OCI-LY3 (cell line): ENCODE measurements at regions not wholly inside any gene's neighbourhood (a gene's known extent, or its start where the extent isn't known, plus 50 kb on each side); places are given as distances from the start of the nearest gene placed in this dataset.

Experiments used
- H2AFZ ChIP-seq: fragments of 200-600, 300-600 bp; shearing (Covaris generic); 2 replicates; pipeline ENCODE4 v1.6.0; 2014; ENCODE audit warnings: antibody characterized with exemption, low read depth, low read length
- H3K27ac ChIP-seq: fragments of 200-600, 300-600 bp; sonication (generic); 2 replicates; pipeline ENCODE4 v1.5.1; 2014; ENCODE audit warnings: mild to moderate bottlenecking, low read length, moderate library complexity, mixed read lengths
- H3K27me3 ChIP-seq: fragments of 200-600, 300-600 bp; sonication (generic); 2 replicates; pipeline ENCODE4 v1.6.1; 2014; ENCODE audit warnings: low read depth, low read length, mixed read lengths
- H3K36me3 ChIP-seq: fragments of 200-600, 300-600 bp; sonication (generic); replicated peaks from 2 replicates; pipeline ENCODE3; 2014; ENCODE audit warnings: low read depth, low read length, mixed read lengths
- H3K4me1 ChIP-seq: fragments of 300-600, 200-600 bp; sonication (generic); 2 replicates; pipeline ENCODE4 v1.6.1; 2014; ENCODE audit warnings: low read length, mixed read lengths
- H3K4me2 ChIP-seq: fragments of 200-600, 300-600 bp; sonication (generic); 2 replicates; pipeline ENCODE4 v1.6.1; 2014; ENCODE audit warnings: low read length, mixed read lengths
- H3K4me3 ChIP-seq: fragments of 300-600, 200-600 bp; sonication (generic); 2 replicates; pipeline ENCODE4 v1.5.1; 2014; ENCODE audit warnings: antibody characterized with exemption, mild to moderate bottlenecking, low read length, moderate library complexity
- H3K79me2 ChIP-seq: fragments of 300-600, 200-600 bp; shearing (Covaris generic); 2 replicates; pipeline ENCODE4 v1.6.1; 2014; ENCODE audit warnings: mild to moderate bottlenecking, low read length, mixed read lengths
- H3K9ac ChIP-seq: fragments of 300-600, 200-600 bp; shearing (Covaris generic); 2 replicates; pipeline ENCODE4 v1.6.0; 2014; ENCODE audit warnings: mild to moderate bottlenecking, low read length, moderate library complexity
- H3K9me3 ChIP-seq: fragments of 200-600, 300-600 bp; shearing (Covaris generic); 2 replicates; pipeline ENCODE4 v1.6.1; 2014; ENCODE audit warnings: low read length, mixed read lengths; ENCODE audit not compliant: insufficient read depth
- H4K20me1 ChIP-seq: fragments of 200-600, 300-600 bp; sonication (generic); 2 replicates; pipeline ENCODE4 v1.6.1; 2016; ENCODE audit warnings: low read length, mixed read lengths; ENCODE audit not compliant: insufficient read depth
- CTCF ChIP-seq: fragments of 200-600, 300-600 bp; sonication (generic); IDR thresholded peaks from 2 replicates; pipeline ENCODE4 v1.5.1; 2014; ENCODE audit warnings: antibody characterized with exemption, low read length, low read depth
- EZH2phosphoT487 ChIP-seq: fragments of 200-600 bp; shearing (Covaris generic); IDR thresholded peaks from 2 replicates; pipeline ENCODE4 v1.6.1; 2018; ENCODE audit warnings: antibody characterized with exemption, mixed run types, low read depth

- Histone ChIP-seq H2AFZ (no peak overlapping the region), H4K20me1 (no peaks in the 10 kb centered on the region), H3K27ac (no peak overlapping the region), H3K79me2 (no peaks in the 10 kb centered on the region), H3K36me3 (no peaks in the 10 kb centered on the region), H3K4me2 (no peak overlapping the region), H3K9me3 (no peaks in the 10 kb centered on the region), H3K27me3 (no peaks in the 10 kb centered on the region), H3K4me1 (no peaks in the 10 kb centered on the region), H3K9ac (no peak overlapping the region), H3K4me3 (no peak overlapping the region)
- TF ChIP-seq EZH2phosphoT487, result no peak
- no peak for TF ChIP-seq CTCF
Measured at GRCh38 chr5:155759984-155760383, 567.0 kb upstream of the SGCD start.

DNA sequence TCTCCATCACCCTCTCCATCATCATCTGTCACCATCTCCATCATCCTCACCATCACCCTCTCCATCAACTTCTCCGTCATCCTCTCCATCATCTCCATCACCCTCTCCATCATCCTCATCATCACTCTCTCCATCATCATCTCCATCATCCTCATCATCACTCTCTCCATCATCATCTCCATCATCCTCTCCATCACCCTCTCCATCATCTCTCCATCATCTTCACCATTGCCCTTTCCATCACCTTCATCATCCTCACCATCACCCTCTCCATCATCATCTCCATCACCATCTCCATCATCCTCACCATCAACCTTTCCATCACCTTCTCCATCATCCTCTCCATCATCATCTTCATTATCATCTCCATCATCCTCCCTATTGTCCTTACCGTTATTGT lies 565.5 kb upstream of the SGCD start:
- H3K4me1 ChIP-seq, result no peaks in the 10 kb centered on the region
- no peak overlapping the region for H3K27ac ChIP-seq
- no peak overlapping the region for H3K4me3 ChIP-seq
- H3K9ac ChIP-seq, result no peak overlapping the region
- no peaks in the 10 kb centered on the region for H3K9me3 ChIP-seq
- no peaks in the 10 kb centered on the region for H3K27me3 ChIP-seq
- no peaks in the 10 kb centered on the region for H3K36me3 ChIP-seq
- H3K4me2 ChIP-seq, result no peak overlapping the region
- no peaks in the 10 kb centered on the region for H4K20me1 ChIP-seq
- no peak overlapping the region for H2AFZ ChIP-seq
- H3K79me2 ChIP-seq, result no peaks in the 10 kb centered on the region
- no peak for TF ChIP-seq EZH2phosphoT487
- no peak for TF ChIP-seq CTCF

DNA sequence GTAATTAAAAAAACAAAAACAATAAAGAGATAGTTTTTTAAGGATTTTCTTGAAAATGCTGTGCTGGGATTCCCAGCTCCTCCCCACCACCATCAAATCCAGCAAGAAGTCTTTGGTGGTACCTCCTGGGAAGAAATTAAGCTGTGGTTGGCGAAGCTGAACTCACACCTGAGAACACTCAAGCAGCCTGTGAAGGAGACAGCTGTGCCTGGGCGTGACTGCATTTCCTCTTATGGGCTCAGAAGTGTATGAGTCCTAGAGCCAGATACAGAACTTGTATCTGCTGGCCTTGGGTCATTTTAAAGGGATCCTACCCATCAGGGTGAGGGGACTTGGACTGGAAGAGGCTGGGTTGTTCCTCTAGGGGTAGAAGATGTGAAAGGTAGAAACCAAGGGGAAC lies 561.2 kb upstream of the SGCD start:
- no peak overlapping the region for H3K27ac ChIP-seq
- no peak overlapping the region for H3K4me3 ChIP-seq
- H3K4me1 ChIP-seq, result no peaks in the 10 kb centered on the region
- no peaks in the 10 kb centered on the region for H3K9me3 ChIP-seq
- H3K27me3 ChIP-seq, result no peaks in the 10 kb centered on the region
- H3K4me2 ChIP-seq, result no peak overlapping the region
- no peak for TF ChIP-seq CTCF
- no peak for TF ChIP-seq EZH2phosphoT487
- no peaks in the 10 kb centered on the region for H3K79me2 ChIP-seq
- H2AFZ ChIP-seq, result no peak overlapping the region
- H3K36me3 ChIP-seq, result no peaks in the 10 kb centered on the region
- no peak overlapping the region for H3K9ac ChIP-seq
- H4K20me1 ChIP-seq, result no peaks in the 10 kb centered on the region

DNA sequence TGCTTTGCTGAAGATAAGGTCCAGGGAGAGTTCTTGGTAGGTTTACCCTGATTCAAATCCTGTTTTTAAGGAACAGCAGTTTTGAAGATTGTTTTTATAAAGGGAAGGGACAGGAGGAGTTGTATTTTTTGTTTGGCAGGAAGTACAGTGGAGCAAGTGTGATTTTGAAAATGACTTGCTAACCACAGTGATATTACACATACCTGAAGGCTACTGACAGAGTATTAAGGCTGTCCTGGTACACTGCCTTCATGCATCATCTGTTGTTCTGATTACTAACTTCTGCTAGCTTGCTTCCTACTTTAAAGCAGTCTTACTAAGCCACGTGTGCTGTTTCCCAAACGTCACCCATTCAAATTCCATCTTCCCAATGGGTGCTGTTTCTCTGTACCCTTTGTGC lies 559.5 kb upstream of the SGCD start:
- no peak overlapping the region for H3K9ac ChIP-seq
- H3K36me3 ChIP-seq, result no peaks in the 10 kb centered on the region
- H3K4me2 ChIP-seq, result no peak overlapping the region
- no peaks in the 10 kb centered on the region for H3K4me1 ChIP-seq
- no peaks in the 10 kb centered on the region for H3K9me3 ChIP-seq
- H4K20me1 ChIP-seq, result no peaks in the 10 kb centered on the region
- TF ChIP-seq EZH2phosphoT487, result no peak
- TF ChIP-seq CTCF, result no peak
- no peak overlapping the region for H3K27ac ChIP-seq
- H3K4me3 ChIP-seq, result no peak overlapping the region
- no peaks in the 10 kb centered on the region for H3K79me2 ChIP-seq
- no peak overlapping the region for H2AFZ ChIP-seq
- no peaks in the 10 kb centered on the region for H3K27me3 ChIP-seq
